ENCODE measurements at regions not wholly inside any gene's neighbourhood (a gene's known extent, or its start where the extent isn't known, plus 50 kb on each side); places are given as distances from the start of the nearest gene placed in this dataset.

DNA sequence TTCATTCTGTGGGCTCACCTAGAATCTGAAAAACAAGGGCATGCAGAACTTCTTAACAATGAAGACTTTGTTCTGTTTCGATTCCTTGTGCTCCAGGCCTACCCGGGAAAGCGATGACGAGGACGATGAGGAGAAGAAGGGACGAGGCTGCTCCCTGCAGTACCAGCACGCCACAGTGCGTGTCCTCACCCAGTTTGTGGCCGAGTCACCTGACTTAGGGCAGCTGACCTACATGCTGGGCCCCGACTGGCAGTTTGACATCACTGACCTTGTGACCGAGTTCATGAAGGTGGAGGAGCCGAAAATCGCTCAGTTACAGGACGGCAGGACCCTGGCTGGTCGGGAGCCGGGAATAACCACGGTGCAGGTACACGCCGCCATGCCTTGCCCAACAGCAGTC is 585.4 kb downstream of the AACS start:
- H3K4me3 ChIP-seq = no peak overlapping the region
- no peak for TF ChIP-seq CTCF (IDR thresholded peaks at IDR 0.05)
- H3K27ac ChIP-seq = no peak overlapping the region
- ATAC-seq (ENCODE audit: insufficient number of reproducible peaks, low FRiP score, low read depth) (no peak), DNase-seq (ENCODE audit: low spot score) (no peak)
- no peaks in the 10 kb centered on the region for H3K36me3 ChIP-seq
- no peaks in the 10 kb centered on the region for H3K4me1 ChIP-seq (ENCODE audit: control insufficient read depth in 1 of 2, low read depth in 2 of 2)
- no peaks in the 10 kb centered on the region for H3K9me3 ChIP-seq
- no peaks in the 10 kb centered on the region for H3K27me3 ChIP-seq (replicated peaks; ENCODE audit: insufficient read depth)

DNA sequence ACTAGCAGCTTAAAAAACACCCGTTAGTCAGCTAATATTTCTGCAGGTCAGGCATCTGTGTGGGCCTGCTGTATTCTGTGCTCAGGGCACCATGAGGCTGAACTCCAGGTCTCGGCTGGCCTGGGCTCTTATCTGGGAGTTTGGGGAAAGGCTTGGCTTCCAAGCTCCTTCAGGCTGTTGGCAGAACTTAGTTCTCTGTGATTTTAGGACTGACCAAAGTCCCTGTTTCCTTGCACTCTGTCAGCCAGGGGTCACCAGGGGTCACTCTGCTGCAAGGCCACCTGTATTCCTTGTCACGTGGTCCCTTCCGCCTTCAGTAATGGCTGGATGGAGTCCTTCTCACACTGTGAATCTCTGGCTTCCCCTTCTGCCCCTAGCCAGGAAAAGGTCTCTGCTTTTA is 586.4 kb downstream of the AACS start:
- Histone ChIP-seq H3K9me3 (no peaks in the 10 kb centered on the region), H3K4me3 (no peak overlapping the region), H3K27ac (no peak overlapping the region), H3K27me3 (replicated peaks; ENCODE audit: insufficient read depth) (no peaks in the 10 kb centered on the region), H3K4me1 (ENCODE audit: control insufficient read depth in 1 of 2, low read depth in 2 of 2) (no peaks in the 10 kb centered on the region), H3K36me3 (no peaks in the 10 kb centered on the region)
- no peak for TF ChIP-seq CTCF (IDR thresholded peaks at IDR 0.05)
- no peak for ATAC-seq (ENCODE audit: insufficient number of reproducible peaks, low FRiP score, low read depth)
- no peak for DNase-seq (ENCODE audit: low spot score)

- ATAC-seq (ENCODE audit: insufficient number of reproducible peaks, low FRiP score, low read depth) = no peak
- H3K4me3 ChIP-seq = no peak overlapping the region
- no peaks in the 10 kb centered on the region for H3K9me3 ChIP-seq
- DNase-seq (ENCODE audit: low spot score) = no peak
- H3K4me1 ChIP-seq (ENCODE audit: control insufficient read depth in 1 of 2, low read depth in 2 of 2) = no peaks in the 10 kb centered on the region
- no peaks in the 10 kb centered on the region for H3K27me3 ChIP-seq (replicated peaks; ENCODE audit: insufficient read depth)
- no peak for TF ChIP-seq CTCF (IDR thresholded peaks at IDR 0.05)
- H3K27ac ChIP-seq = no peak overlapping the region
- no peaks in the 10 kb centered on the region for H3K36me3 ChIP-seq
Measured at GRCh38 chr12:125652681-125653080, 587.4 kb downstream of the AACS start.

DNA sequence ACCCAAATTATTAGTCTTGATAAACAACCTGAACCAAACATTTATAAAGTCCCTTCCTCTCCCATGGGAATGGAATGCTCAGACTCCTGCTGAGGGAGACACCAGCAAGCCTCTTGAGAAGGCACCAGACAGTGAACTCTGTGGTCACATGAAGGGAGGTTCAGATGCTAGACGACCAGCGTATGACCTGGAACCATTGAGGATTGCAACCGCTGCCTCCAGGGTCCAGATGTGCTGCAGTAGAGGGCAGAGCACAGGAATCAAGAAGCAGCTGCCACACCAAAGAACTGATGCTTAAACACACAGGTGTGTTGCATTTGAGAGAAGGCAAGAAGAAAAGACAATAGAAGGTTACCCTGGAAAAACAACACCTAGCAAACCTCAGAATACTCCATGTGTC is 592.4 kb downstream of the AACS start:
- no peak overlapping the region for H3K4me3 ChIP-seq
- DNase-seq (ENCODE audit: low spot score) (no peak), ATAC-seq (ENCODE audit: insufficient number of reproducible peaks, low FRiP score, low read depth) (no peak)
- no peak overlapping the region for H3K27ac ChIP-seq
- no peaks in the 10 kb centered on the region for H3K27me3 ChIP-seq (replicated peaks; ENCODE audit: insufficient read depth)
- no peak for TF ChIP-seq CTCF (IDR thresholded peaks at IDR 0.05)
- H3K9me3 ChIP-seq = no peaks in the 10 kb centered on the region
- H3K4me1 ChIP-seq (ENCODE audit: control insufficient read depth in 1 of 2, low read depth in 2 of 2) = no peaks in the 10 kb centered on the region
- H3K36me3 ChIP-seq = no peaks in the 10 kb centered on the region

DNA sequence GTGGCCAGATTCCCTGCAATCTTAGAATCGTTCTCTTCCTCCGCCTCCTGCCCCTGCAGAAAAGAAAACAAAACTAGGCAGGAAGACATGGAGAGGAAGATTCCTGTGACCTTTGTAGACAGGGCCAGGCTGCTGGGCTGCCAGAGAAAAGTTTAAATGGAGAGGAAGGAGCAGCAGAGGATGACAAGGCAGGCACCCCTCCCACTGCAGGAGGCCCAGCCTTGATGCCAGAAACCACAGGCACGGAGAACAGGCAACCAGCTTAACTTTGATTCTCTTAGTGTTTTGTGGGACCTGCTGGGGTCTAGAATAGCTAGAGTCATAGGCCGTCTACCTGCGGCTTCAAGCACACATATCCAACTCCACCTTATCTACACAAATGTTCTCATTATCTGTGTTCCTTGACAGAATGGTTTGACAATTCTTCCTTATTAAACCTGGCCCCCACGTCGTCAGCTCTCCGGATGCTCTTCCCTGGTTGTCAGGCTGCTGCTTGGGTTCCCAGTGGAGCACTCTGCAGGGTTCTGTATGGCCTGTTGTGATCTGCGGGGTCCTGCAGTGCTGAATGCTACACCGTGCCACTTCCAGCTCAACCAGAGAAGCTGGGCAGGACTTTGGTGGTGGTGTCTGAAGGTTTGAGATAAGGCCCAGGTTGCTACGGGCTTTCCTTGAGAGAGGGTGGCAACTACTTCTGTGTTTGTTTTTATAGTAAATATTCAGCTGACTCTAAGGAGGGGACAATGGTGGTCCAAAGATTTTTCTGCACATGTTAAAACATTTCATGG is 609.5 kb downstream of the AACS start:
- no peak for TF ChIP-seq CTCF (IDR thresholded peaks at IDR 0.05)
- no peak for ATAC-seq (ENCODE audit: insufficient number of reproducible peaks, low FRiP score, low read depth)
- DNase-seq (ENCODE audit: low spot score) = no peak
- no peak overlapping the region for H3K4me3 ChIP-seq
- no peaks in the 10 kb centered on the region for H3K27me3 ChIP-seq (replicated peaks; ENCODE audit: insufficient read depth)
- H3K4me1 ChIP-seq (ENCODE audit: control insufficient read depth in 1 of 2, low read depth in 2 of 2) = peaks cover 0 to 29% of the 10 kb centered on the region in 2 donors
- no peaks in the 10 kb centered on the region for H3K9me3 ChIP-seq
- no peaks in the 10 kb centered on the region for H3K36me3 ChIP-seq
- peak overlapping the region in 1 of 2 donors; percentile 22 for H3K27ac ChIP-seq
